Right lung (tissue), 2 donors: ENCODE measurements at regions not wholly inside any gene's neighbourhood (a gene's known extent, or its start where the extent isn't known, plus 50 kb on each side); places are given as distances from the start of the nearest gene placed in this dataset.
A peak's percentile ranks its signal among the peaks of the same experiment; 100 is the strongest.
"Not testable (repeated sequence)": the region's sequence is repeated elsewhere in the genome, so short reads cannot be mapped to it uniquely, and the experiment has no call there.

ENCODE experiments used
- DNase-seq, 2 donors: peaks; one replicate each; pipeline ENCODE4 v3.0.0-alpha.2; 2013

- DNase-seq, result no peak
Observed at GRCh38 chr3:106022913-106023312, 154.1 kb upstream of the CBLB start.

GRCh38 chr3:106025151-106025722, 156.4 kb upstream of the CBLB start:
- DNase-seq, result no peak

- no peak for DNase-seq
Observed at GRCh38 chr3:106029954-106030626, 161.3 kb upstream of the CBLB start.

DNA sequence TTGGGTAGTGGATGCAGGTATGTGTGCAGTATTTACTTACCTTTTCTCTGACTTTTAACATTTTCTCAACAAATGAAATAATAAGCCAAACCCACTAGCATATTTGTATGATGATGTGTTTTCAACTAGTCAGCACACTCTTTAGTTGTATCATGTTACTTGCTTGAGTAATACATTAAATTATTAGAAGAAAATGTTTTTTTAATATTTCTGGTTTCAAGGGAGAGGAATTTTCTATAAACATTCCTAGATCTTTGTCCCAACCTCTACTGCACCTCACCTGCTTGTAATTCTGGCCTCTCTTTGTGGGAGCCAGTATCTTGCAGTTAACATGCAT, 161.8 kb upstream of the CBLB start:
- DNase-seq, result no peak

GRCh38 chr3:106032479-106032878, 163.7 kb upstream of the CBLB start:
- no peak for DNase-seq

- no peak for DNase-seq
Observed at GRCh38 chr3:106033654-106034053, 164.8 kb upstream of the CBLB start.

GRCh38 chr3:106034313-106034712, 165.5 kb upstream of the CBLB start:
- DNase-seq, result no peak

GRCh38 chr3:106035619-106036018, 166.8 kb upstream of the CBLB start:
- DNase-seq, result no peak

DNA sequence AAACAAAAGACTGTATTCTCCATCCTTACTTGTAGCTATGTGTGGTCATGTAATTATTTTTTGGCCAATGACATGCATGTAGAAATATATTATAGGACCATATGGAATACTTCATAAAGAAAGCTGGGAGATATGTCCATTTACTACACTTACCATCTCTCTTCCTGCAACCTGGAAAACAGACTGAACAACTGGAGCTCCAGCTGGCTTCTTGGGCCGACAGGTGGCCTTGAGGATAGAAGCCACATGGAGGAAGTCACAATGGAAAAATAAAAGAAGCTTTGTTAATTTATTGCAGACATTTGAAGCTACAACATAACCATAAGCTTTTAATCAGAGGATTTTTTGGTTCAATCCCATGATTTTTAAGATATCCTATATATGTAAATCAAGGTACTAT, 167.9 kb upstream of the CBLB start:
- DNase-seq, result no peak

- DNase-seq, result no peak
Observed at GRCh38 chr3:106047221-106047620, 178.4 kb upstream of the CBLB start.

GRCh38 chr3:106048946-106049481, 180.2 kb upstream of the CBLB start:
- no peak for DNase-seq

DNA sequence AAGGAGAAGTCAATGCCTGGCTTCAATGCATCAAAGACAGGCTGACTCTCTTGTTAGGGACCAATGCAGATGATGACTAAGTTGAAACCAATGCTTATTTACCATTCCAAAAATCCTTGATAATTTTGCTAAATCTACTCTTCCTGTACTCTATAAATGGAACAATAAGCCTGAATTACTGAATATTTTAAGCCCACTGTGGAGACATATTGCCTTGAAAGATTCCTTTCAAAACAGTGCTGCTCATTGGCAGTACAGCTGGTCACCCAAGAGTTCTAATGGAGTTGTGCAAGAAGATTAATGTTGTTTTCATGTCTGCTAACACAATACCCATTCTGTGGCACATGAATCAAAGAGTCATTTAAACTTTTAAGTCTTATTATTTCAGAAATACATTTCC, 181.0 kb upstream of the CBLB start:
- DNase-seq, result no peak

DNA sequence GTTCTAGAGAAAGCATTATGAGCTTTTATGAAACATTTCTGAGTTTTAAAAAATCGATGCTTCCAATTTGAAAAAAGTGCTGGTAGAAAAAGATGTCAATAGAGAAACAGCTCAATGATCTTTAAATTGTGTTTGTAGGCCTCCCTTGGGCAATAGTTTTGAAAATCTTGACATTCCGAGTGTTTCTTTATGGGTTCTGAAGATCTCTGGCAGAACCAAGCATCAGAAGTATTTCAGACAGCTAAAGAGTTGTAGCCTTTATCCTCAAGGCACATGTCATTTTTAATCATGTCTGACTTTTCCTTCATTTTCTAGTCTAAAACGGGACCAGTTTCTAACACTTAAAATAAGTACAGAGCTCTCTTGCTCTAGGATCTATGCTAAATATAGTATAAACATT, 188.1 kb upstream of the CBLB start:
- DNase-seq, result no peak

DNA sequence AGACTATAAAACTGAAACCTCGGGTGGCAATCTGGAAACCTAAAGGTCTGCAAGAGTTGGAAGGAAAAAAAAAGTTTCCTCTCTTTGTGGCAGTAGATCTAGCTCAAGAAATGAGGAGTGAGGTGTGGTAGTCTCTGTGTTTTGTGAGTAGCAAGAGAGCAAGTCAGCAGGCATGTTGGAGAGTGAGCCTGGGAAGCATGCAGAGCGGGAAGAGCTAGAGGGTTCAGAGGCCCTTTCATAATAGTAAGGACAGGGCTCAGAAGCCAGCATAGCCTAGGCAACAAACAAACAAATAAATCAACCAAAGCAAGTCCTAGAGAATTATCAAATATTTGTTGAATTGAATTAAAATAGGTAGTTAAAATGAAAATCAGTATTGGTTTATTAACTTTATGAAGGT, 189.7 kb upstream of the CBLB start:
- DNase-seq, result no peak

DNA sequence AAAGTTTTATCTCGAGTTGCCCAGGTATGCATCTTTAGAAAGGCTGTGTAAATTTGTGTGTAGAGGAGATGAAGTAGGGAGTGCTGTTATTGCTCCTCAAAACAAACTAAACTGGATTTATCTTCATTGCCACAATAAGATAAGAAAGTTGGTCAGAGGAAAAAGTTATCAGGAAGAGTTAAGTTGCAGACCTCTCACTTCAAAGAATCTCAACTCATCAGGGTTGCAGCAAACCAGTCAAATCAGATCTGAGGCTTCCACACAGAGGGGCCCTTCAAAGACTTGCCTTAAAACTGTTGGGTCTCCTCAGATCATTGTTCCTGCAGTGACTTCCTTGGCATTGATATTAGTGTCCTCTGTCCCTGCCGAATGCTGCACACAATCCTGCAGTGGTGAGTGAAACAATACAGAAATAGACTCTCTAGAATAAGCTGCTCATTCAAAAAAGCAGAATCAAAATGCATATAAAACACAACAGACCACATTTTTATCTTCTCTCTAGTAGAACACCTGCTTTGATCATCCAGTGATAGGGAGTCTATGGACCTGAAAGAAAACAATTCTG, 191.2 kb upstream of the CBLB start:
- DNase-seq, result no peak

GRCh38 chr3:106063909-106064308, 195.1 kb upstream of the CBLB start:
- no peak for DNase-seq

- no peak for DNase-seq
Observed at GRCh38 chr3:106065831-106066230, 197.0 kb upstream of the CBLB start.

- DNase-seq, result no peak
Observed at GRCh38 chr3:106067711-106068110, 198.9 kb upstream of the CBLB start.

- no peak for DNase-seq
Observed at GRCh38 chr3:106068381-106068780, 199.6 kb upstream of the CBLB start.

DNA sequence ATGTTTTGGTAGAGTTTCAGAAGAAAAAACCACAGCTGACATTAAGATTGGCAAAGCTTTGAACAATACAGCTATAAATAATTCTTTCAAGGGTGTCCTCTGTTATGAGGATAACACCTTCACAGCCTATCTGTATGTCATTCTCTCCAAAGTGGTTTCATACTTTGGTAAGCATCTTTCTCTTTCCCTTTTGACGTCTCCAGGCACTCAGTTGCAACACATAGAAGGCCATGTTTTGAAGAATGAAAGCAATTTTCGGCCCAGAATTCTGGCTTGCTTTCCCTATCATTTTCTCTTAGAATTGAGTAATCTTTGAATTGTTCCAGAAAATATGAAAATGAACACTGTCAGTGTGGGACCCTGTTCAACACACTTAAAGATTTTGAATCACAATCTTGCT, 200.0 kb upstream of the CBLB start:
- peak; percentile 59 to 63 for DNase-seq

DNA sequence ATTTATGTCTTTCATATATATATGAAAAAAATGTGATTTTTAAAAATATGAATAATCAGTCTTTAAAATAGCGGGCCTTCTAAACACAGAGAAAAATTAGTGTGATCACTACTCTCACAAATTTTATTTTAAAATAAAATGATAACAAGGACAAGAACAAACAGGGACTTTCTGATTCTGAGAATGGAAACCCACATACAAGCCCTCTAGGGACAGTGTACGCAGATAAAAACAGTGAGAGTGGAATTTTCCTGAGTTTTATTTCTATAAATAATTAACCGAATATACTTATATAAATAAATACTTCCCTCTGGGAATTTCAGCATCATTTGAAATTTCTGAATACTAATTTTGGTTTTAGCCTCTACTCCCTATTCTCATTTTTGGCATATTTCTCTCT, 201.4 kb upstream of the CBLB start:
- no peak for DNase-seq

DNA sequence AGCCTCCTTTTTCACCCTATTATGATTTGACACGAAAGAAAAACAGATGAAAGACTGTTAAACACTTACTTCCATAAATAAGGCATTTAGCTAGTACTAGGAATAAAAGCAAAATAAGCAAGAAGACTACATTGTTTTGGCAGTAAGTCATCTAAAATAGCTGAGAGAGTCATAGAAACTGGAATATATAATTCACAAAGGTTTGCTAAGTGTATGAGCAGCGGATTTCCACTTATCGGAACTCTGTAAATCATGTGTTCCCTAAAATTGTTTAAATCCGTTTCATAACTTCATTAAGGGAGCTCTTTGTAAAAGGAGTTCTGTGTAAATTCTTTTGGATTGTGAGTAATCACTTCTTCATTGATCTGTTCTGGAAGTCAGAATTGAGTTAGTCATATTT, 202.5 kb upstream of the CBLB start:
- DNase-seq, result no peak

DNA sequence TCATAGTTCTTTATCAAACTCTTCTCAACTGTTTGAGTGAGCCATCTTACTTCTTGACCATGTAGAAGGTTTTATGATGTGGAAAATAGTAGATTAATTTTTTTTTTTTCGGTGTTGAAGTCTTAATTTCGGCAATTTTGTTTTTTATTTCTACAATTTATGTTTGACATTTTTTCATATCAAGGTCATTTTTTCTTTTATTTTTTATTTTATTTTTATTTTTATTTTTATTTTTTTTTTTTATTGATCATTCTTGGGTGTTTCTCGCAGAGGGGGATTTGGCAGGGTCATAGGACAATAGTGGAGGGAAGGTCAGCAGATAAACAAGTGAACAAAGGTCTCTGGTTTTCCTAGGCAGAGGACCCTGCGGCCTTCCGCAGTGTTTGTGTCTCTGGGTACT, 203.8 kb upstream of the CBLB start:
- DNase-seq, result not testable (repeated sequence)

GRCh38 chr3:106073806-106074205, 205.0 kb upstream of the CBLB start:
- DNase-seq, result not testable (repeated sequence)
